ENCODE measurements at regions not wholly inside any gene's neighbourhood (a gene's known extent, or its start where the extent isn't known, plus 50 kb on each side); places are given as distances from the start of the nearest gene placed in this dataset.

DNA sequence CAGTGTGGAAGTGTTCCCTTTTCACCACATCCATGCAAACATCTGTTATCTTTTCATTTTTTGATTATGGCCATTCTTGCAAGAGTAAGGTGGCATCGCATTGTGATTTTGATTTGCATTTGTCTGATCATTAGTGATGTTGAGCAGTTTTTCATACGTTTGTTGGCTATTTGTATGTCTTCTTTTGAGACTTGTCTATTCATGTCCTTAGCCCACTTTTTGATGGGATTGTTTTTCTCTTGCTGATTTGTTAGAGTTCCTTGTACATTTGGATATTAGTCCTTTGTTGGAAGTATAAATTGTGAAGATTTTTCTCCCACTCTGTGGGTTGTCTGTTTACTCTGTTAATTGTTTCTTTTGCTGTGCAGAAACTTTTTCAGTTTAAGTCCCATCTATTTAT lies 244.5 kb upstream of the PRICKLE1 start:
- no peak for DNase-seq

DNA sequence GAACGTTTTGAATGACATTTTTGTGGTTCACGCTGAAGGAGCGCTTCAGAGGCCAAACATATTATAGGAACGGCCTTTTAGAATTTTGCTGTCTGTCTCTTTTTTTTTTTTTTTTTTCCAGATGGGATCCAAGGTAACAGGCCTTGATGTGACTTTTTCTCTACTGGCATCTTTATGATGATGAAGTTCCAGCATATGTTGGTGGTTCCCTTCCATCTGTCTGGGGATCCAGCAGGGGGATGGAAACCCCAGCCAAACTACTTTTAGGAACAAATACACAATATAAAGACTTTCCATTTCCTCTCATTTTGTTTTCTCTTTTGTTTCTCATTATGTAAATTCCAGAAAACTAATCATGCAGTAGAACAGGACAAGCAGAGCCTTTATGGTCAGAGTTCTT lies 239.3 kb upstream of the PRICKLE1 start:
- DNase-seq: no peak

DNA sequence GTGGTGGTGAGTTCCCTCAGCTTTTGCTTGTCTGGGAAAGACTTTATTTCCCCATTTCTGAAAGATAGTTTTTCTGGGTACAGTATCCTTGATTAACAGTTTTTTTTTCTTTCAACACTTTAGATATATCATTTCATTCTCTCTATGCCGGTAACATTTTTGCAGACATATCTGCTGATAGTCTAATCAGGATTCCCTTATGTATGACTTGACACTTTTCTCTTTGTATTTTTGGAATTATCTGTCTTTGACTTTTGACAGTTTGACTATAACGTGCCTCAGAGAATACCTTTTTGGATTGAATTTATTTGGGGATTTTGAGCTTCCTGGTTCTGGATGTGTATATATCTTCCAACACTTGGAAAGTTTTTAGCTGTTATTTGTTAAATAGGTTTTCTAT lies 234.8 kb upstream of the PRICKLE1 start:
- no peak for DNase-seq

DNA sequence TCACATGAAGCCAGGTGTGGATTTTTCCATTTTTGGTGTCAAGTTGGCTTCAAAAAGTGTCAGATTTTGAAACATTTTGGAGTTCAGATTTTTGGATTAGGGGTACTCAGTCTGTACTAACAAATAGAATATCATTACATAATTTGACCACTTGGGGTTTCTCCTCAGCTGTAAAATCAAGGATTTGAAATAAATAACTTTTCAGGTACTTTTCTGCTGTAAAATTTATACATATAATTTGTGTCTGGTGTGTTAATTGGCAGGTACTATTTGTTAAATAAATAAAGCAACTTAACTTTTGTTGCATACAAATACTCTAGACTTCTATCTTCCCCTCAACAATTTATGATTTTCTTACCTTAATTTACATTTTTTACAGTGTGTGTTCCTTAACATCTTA lies 234.1 kb upstream of the PRICKLE1 start:
- DNase-seq: no peak

- no peak for DNase-seq
Observed at GRCh38 chr12:42819846-42820245, 230.3 kb upstream of the PRICKLE1 start.

GRCh38 chr12:42815068-42815467 lies 225.5 kb upstream of the PRICKLE1 start:
- no peak for DNase-seq

- no peak for DNase-seq
Observed at GRCh38 chr12:42812871-42813270, 223.3 kb upstream of the PRICKLE1 start.

DNA sequence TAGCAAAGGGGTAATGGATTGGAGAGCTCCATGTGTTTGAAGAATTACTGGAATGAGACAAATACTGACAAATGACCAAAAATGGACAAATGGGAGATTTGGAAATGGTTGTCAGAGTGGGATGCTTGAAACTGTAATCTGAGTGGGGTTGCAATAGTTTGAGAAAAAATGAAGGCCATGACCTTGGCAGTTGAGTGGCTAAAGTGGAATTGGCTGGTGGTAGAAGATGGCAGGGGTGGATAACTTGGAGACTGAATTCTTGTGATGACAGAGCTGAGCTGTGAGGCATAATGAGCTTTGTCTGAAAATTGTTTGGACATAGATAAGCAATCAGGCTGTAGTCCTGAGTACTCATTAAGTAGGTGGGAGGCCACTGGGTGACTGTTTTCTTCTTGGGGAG lies 222.5 kb upstream of the PRICKLE1 start:
- DNase-seq: no peak

DNA sequence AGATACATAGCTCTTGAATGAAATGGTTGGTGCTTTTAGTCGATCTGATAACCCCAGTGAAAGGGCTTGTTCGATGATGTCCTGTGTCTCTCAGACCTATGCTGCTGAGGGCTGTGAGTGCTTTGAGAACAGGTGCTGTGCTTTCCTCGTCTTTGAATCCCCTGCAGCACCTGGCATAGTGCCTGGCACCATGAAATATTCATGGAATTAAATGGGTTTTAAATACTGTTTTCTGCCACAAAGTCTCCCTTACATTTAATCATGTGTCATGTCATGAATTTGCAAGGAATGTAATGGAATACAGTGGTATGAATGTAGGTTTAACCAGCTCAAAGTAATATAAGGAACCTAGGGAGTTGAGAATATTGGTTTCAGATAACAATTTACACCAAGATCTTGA lies 220.5 kb upstream of the PRICKLE1 start:
- no peak for DNase-seq

- no peak for DNase-seq
Observed at GRCh38 chr12:42809226-42809625, 219.7 kb upstream of the PRICKLE1 start.

- DNase-seq: no peak
Observed at GRCh38 chr12:42807766-42808165, 218.2 kb upstream of the PRICKLE1 start.

DNA sequence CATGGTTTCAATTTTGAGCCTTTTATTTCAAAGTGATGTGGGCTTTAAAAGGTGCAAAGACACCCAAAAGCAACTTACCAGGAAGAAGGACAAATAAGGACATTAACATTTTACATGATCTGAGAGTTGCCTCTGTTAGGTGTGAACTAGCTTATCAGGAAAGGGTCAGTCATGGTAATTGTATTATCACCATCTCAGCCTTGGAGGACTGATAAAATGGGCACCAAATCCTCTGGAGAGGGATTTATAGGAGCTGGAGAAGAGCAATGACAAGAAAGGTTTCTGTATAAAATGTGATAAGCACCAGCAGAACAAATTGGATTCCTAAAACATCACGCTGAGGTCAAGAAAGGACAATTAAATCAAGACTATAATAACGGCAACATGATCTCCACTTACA lies 217.7 kb upstream of the PRICKLE1 start:
- DNase-seq: no peak

DNA sequence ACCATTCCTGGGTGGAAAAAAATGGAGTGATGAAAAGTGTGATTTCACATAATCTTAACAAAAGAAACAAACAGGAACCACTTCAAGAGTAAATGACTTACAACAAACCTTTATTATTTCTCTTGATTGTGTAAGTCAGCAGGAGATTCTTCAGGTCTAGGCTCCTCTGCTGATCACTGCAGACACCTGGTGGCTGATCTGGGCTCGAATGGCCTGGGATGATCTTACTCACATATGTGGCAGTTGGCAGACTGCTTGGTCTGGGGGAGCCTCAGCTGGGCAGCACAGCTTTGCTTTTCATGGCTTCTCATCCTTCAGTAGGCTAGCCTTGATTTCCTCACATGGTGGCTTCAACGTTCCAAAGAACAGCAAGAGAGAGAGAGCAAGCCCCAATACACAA lies 215.4 kb upstream of the PRICKLE1 start:
- DNase-seq: no peak

GRCh38 chr12:42802785-42803189 lies 213.2 kb upstream of the PRICKLE1 start:
- DNase-seq: no peak

- no peak for DNase-seq
Observed at GRCh38 chr12:42801271-42801670, 211.7 kb upstream of the PRICKLE1 start.

- no peak for DNase-seq
Observed at GRCh38 chr12:42799966-42800365, 210.4 kb upstream of the PRICKLE1 start.

GRCh38 chr12:42798811-42799438 lies 209.4 kb upstream of the PRICKLE1 start:
- no peak for DNase-seq

GRCh38 chr12:42794806-42795205 lies 205.3 kb upstream of the PRICKLE1 start:
- no peak for DNase-seq

DNA sequence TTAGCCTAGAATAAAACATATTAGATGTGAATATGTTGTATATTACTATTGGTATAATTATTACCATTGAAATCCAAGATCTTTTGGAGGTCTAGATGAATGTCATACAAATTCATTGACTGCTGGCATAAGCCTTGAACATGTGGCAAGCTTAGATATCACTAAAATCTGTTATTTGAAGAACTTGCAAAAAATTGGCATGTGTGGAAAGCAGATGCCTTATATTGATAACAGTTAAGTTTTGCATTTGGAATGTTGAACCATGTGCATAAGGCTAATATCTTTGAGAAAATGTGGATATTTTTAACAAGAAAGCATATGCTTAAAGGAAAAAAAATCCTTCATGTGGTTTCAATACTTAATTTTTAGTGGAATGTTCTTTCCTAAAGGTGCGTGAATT lies 203.6 kb upstream of the PRICKLE1 start:
- DNase-seq: no peak

DNA sequence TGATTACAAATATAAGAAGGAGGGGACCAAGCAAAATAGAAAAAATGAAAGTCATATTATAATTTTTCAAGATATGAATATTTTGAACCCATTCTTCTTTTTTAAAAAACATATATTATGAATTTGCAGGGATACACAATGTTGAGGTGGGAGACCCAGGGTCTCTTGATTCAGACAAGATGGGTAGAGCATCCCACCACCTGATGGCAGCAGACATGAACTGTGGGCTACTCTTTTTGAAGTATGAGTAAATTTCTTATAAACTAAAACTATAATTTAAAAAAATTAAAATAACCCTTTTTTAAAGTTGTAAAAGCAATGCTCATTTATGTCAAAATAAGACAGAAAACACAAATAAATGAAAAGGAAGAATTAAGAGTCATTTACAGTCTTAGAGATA lies 202.7 kb upstream of the PRICKLE1 start:
- DNase-seq: no peak

DNA sequence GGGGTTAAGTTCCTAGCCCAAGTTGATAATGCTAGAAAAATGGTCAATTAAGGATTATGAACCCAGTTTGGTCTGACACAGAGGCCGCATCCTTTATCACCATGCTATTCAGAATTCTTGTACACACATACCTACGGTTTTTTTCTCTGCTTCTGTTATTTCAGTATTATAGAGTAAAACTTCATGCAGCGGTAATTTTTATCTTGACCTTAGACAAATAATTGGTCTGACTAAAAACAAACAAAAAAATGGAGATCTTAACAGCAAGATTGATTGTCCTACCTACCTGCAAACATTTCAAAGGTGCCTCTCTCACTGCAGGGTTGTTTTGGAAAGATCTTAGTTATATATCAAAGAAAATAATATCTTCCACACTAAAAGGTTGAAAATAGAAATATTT lies 201.9 kb upstream of the PRICKLE1 start:
- DNase-seq: no peak

DNA sequence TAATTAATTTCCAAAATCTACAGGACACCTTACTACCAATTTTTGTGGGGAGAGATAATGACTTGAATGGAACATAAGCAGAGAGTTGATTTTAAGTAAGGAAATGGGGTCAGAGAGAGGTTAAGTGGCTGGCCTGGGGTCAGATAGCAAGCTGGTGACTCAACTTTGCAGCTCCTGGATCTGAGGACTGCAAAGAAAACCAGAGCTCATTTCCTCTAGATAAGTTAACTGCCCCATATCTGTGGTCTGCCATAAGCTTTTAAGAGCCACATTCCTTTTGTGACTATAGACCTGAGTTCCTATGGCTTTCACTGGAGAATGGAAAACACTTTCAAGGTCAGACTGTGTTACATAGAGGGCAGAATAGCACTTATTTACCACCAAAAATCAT lies 201.2 kb upstream of the PRICKLE1 start:
- DNase-seq: no peak

- DNase-seq: no peak
Observed at GRCh38 chr12:42789808-42790760, 200.5 kb upstream of the PRICKLE1 start.

DNA sequence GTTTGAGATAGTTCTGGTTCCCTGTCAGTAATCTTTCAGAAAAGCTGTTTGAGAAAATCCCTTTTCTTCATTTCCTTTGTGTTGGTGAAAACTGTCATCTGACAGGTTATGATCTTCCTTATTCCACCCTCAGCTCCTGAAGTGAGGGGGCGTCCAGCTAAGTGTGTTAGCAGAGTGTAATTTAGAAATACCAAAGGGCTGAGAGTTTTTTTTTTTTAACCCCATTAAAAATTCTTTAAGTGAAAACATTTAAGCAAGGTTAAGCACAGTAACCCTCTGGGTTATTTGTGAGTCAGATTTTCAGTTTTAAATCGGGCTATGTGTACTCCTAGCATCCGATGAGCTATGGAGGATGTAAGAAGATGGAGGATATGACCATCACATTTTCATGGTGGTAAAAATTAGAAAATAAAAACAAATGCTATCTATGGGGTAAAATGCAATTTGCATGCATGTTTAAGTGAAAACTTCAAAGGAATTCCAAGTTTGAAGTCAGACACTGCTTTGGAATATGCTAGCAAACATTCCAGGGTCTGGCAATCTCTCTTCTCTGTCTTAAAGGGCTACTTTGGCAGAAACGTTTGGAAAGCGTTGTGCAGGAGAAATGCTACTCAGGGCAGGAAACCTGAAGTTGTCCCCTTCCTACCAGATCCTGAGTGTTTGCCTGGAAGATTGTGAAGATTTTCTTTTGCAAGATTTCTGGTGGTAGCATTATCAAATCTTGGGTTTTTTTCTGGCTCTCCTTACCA lies 197.0 kb upstream of the PRICKLE1 start:
- DNase-seq: no peak

Data from GF-D8 (cell line).